HEK293T (cell line): ENCODE measurements at regions not wholly inside any gene's neighbourhood (a gene's known extent, or its start where the extent isn't known, plus 50 kb on each side); places are given as distances from the start of the nearest gene placed in this dataset.

Experiments
- CTCF ChIA-PET: fragments of 350-600 bp; formaldehyde crosslinking; extraction: SDS; loops from one replicate; lab custom pipeline; 2021; ENCODE audit warnings: antibody characterized with exemption, inconsistent platforms; lab: Yijun Ruan, JAX
- POLR2A ChIA-PET: fragments of 350-600 bp; formaldehyde crosslinking; extraction: SDS; loops from one replicate; lab custom pipeline; 2020; ENCODE audit warnings: antibody characterized with exemption, inconsistent platforms; lab: Yijun Ruan, JAX
- DNase-seq: peaks from one replicate; pipeline ENCODE4 v3.0.0; 2012; ENCODE audit warnings: mixed read lengths; ENCODE audit errors: extremely low spot score
- ARNT ChIP-seq: fragments of 450-650 bp; IDR thresholded peaks from 2 replicates; pipeline ENCODE4 v1.6.1; 2017; ENCODE audit warnings: mild to moderate bottlenecking
- BHLHE40 ChIP-seq: fragments of 450-650 bp; IDR thresholded peaks from 2 replicates; pipeline ENCODE4 v1.6.1; 2016; ENCODE audit warnings: mild to moderate bottlenecking, moderate library complexity, borderline replicate concordance
- CTBP1 ChIP-seq: fragments of 450-650 bp; IDR thresholded peaks from 2 replicates; pipeline ENCODE4 v1.6.1; 2016; ENCODE audit warnings: borderline replicate concordance
- ELF4 ChIP-seq: fragments of 450-650 bp; IDR thresholded peaks from 2 replicates; pipeline ENCODE4 v1.6.1; 2017; ENCODE audit warnings: antibody characterized with exemption
- FOXA1 ChIP-seq: fragments of 450-650 bp; IDR thresholded peaks from 2 replicates; pipeline ENCODE4 v1.6.1; 2016; ENCODE audit warnings: mild to moderate bottlenecking
- FOXK2 ChIP-seq: fragments of 450-650 bp; IDR thresholded peaks from 2 replicates; pipeline ENCODE4 v1.6.1; 2016; ENCODE audit warnings: mild to moderate bottlenecking
- FOXM1 ChIP-seq: fragments of 450-650 bp; IDR thresholded peaks from 2 replicates; pipeline ENCODE4 v1.6.1; 2017; ENCODE audit warnings: mild to moderate bottlenecking, borderline replicate concordance
- HDGF ChIP-seq: fragments of 450-650 bp; IDR thresholded peaks from 2 replicates; pipeline ENCODE4 v1.6.1; 2017; ENCODE audit warnings: antibody characterized with exemption, borderline replicate concordance
- L3MBTL2 ChIP-seq: fragments of 450-650 bp; conservative IDR thresholded peaks from 2 replicates; pipeline ENCODE4 v1.6.1; 2016; ENCODE audit warnings: mild to moderate bottlenecking
- LEF1 ChIP-seq: fragments of 450-650 bp; IDR thresholded peaks from 2 replicates; pipeline ENCODE4 v1.6.1; 2017; ENCODE audit warnings: mild to moderate bottlenecking, borderline replicate concordance
- NFRKB ChIP-seq: fragments of 450-650 bp; IDR thresholded peaks from 2 replicates; pipeline ENCODE4 v1.6.1; 2016; ENCODE audit warnings: mild to moderate bottlenecking, moderate library complexity
- PKNOX1 ChIP-seq: fragments of 450-650 bp; IDR thresholded peaks from 2 replicates; pipeline ENCODE4 v1.6.1; 2016
- SP1 ChIP-seq: fragments of 450-650 bp; IDR thresholded peaks from 2 replicates; pipeline ENCODE4 v1.6.1; 2017
- SUZ12 ChIP-seq: fragments of 450-650 bp; IDR thresholded peaks from 2 replicates; pipeline ENCODE4 v1.6.1; 2016; ENCODE audit warnings: mild to moderate bottlenecking
- TARDBP ChIP-seq: fragments of 450-650 bp; IDR thresholded peaks from 2 replicates; pipeline ENCODE4 v1.6.1; 2016
- ZNF384 ChIP-seq: fragments of 450-650 bp; IDR thresholded peaks from 2 replicates; pipeline ENCODE4 v1.6.1; 2016

- TF ChIP-seq SP1 (no peak), BHLHE40 (no peak), TARDBP (no peak)
- ChIA-PET POLR2A (no interaction called here), CTCF (no interaction called here)
- no peak for DNase-seq
Observed at GRCh38 chr4:97152149-97152548, 991.1 kb downstream of the STPG2 start.

DNA sequence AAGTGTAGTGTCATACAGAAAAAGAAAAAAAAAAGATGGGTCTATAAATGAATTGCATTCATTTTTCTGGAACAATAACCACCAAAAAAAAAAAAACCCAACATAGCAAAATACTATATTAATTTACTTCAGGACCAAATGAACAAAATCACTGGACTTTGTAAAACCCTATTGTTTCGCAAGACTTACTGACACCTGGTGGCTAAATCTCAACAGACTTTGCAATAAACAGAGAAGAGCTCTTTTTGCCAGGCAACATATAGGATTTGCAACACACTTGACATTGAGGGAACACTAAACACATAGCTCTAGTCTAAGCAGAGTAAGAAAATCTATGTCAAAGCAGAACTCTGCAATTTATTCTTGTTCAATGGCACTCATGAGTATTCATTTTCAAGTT is 990.2 kb downstream of the STPG2 start:
- no peak for TF ChIP-seq ZNF384
- TF ChIP-seq PKNOX1, result no peak
- no peak for TF ChIP-seq FOXM1
- CTCF ChIA-PET, result interaction anchor here (0.6 to 0.7 kb wide), 3 partner anchors 208 to 1906 kb away, joined by 3 to 6 read pairs (median 4); no protein-coding TSS in a partner anchor
- DNase-seq, result peak; percentile 12
- POLR2A ChIA-PET, result no interaction called here

DNA sequence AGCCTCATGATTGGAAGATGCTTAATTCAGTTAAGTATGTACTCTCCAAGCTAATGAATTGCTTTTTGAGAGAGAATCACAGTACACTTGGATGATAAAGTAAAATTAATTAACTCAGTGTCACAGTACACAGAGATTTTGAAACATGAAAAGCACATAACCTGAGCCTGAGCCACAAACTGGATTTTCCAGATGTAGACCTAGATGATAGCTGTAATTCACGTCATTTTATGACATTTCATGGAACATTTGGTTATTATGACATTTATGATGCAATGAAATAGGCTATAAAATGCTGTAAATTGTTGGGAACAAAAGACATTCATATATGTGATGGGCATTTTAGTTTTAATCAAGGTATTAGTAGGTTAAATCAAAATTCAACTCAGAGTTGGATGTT is 983.7 kb downstream of the STPG2 start:
- ChIA-PET CTCF (no interaction called here), POLR2A (no interaction called here)
- no peak for DNase-seq
- TF ChIP-seq HDGF (no peak), CTBP1 (peak; percentile 18; the same call in 1 of the 2 replicates), TARDBP (no peak), BHLHE40 (no peak), PKNOX1 (peak; percentile 80), SUZ12 (no peak), ARNT (no peak), FOXK2 (no peak)

DNA sequence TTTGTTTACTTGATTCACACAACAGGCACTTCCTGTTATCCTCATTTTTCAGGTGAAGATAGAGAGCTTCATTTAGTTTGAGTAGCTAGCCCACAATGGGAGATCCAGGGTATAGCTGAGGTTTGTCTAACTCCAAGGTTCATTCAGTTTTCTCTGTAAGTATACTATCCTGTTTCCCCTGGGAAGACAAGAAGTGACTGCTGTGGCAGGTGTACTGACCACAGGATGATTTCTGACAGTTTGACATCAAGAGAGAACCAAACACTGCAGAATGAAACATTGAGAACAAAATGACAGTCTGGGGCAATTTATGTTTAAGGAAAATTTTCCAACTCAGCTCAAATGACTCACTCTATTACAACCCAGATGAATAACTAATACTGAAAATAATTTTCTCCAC is 958.0 kb downstream of the STPG2 start:
- TF ChIP-seq FOXA1 (no peak), FOXK2 (no peak), CTBP1 (no peak), BHLHE40 (no peak), SUZ12 (no peak), TARDBP (no peak), FOXM1 (no peak), SP1 (no peak), ZNF384 (no peak), HDGF (no peak), ARNT (no peak), LEF1 (no peak)
- DNase-seq, result no peak
- ChIA-PET CTCF (no interaction called here), POLR2A (no interaction called here)

- DNase-seq, result no peak
- ChIA-PET POLR2A (no interaction called here), CTCF (no interaction called here)
- TF ChIP-seq FOXA1 (no peak), ARNT (no peak), ELF4 (no peak), PKNOX1 (no peak), L3MBTL2 (no peak), BHLHE40 (no peak), FOXM1 (no peak), CTBP1 (no peak), LEF1 (no peak), TARDBP (no peak), NFRKB (no peak), SP1 (no peak), FOXK2 (no peak)
Observed at GRCh38 chr4:97197106-97197505, 946.2 kb downstream of the STPG2 start.

GRCh38 chr4:97208749-97209148 is 934.5 kb downstream of the STPG2 start:
- TF ChIP-seq ELF4 (no peak), L3MBTL2 (no peak), FOXA1 (no peak), ZNF384 (no peak), CTBP1 (no peak), FOXM1 (no peak), BHLHE40 (no peak), SUZ12 (no peak), SP1 (no peak), TARDBP (no peak), LEF1 (no peak), ARNT (no peak), HDGF (no peak), FOXK2 (no peak)
- CTCF ChIA-PET, result no interaction called here
- DNase-seq, result no peak
- POLR2A ChIA-PET, result no interaction called here

DNA sequence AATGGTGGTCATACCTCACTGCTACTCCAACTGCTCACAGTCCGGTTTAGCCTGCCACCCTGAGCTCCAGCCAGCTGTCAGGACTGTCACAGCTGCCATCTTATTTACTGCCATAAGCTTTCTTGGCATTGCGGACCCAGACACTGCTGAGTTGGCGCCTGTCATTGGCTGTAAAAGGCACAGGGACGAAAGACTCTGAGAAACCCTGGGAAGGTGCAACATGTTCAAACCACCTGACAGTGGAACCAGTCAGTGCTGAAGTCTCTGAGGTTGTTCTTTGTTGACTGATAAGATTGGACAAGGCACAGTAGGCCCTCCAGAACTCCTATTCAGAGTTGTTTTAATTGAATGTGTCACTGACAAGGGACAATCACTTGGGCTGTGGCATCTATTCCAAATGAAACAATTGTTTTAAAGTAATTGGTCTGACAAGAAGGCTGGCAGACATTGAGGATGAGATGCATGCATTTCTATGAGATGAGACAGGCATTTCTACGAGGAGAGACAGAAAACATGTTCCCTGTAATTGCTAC is 927.8 kb downstream of the STPG2 start:
- CTCF ChIA-PET, result no interaction called here
- POLR2A ChIA-PET, result no interaction called here
- no peak for DNase-seq
- TF ChIP-seq ZNF384 (no peak), LEF1 (no peak), HDGF (no peak), ARNT (no peak), FOXA1 (no peak), SP1 (no peak), TARDBP (no peak), BHLHE40 (no peak), FOXM1 (no peak), NFRKB (no peak), CTBP1 (no peak), PKNOX1 (no peak), ELF4 (no peak)
